HG03066 (cell line): ENCODE measurements at regions not wholly inside any gene's neighbourhood (a gene's known extent, or its start where the extent isn't known, plus 50 kb on each side); places are given as distances from the start of the nearest gene placed in this dataset.

Source experiments
- ATAC-seq: cut with Tn5 transposase; IDR thresholded peaks from one replicate; pipeline ENCODE4 v1.9.1; 2021; ENCODE audit warnings: low read depth; ENCODE audit not compliant: unreplicated experiment

GRCh38 chr5:4212071-4212739, 616.6 kb downstream of the IRX1 start:
- ATAC-seq: no peak

GRCh38 chr5:4212981-4213819, 617.6 kb downstream of the IRX1 start:
- ATAC-seq: no peak

GRCh38 chr5:4215143-4215542, 619.5 kb downstream of the IRX1 start:
- ATAC-seq: no peak

- no peak for ATAC-seq
Observed at GRCh38 chr5:4216142-4216541, 620.5 kb downstream of the IRX1 start.

- ATAC-seq: no peak
Observed at GRCh38 chr5:4220016-4220415, 624.4 kb downstream of the IRX1 start.

GRCh38 chr5:4221048-4221447, 625.4 kb downstream of the IRX1 start:
- no peak for ATAC-seq

- ATAC-seq: no peak
Observed at GRCh38 chr5:4222147-4222546, 626.5 kb downstream of the IRX1 start.

GRCh38 chr5:4222821-4223220, 627.2 kb downstream of the IRX1 start:
- no peak for ATAC-seq

GRCh38 chr5:4225741-4226140, 630.1 kb downstream of the IRX1 start:
- ATAC-seq: no peak

- ATAC-seq: no peak
Observed at GRCh38 chr5:4226565-4226964, 630.9 kb downstream of the IRX1 start.

- ATAC-seq: no peak
Observed at GRCh38 chr5:4228708-4229107, 633.1 kb downstream of the IRX1 start.

GRCh38 chr5:4229414-4230292, 634.0 kb downstream of the IRX1 start:
- ATAC-seq: no peak

- ATAC-seq: no peak
Observed at GRCh38 chr5:4230471-4230785, 634.8 kb downstream of the IRX1 start.

- no peak for ATAC-seq
Observed at GRCh38 chr5:4230786-4231641, 635.4 kb downstream of the IRX1 start.

GRCh38 chr5:4232084-4232483, 636.5 kb downstream of the IRX1 start:
- no peak for ATAC-seq

- ATAC-seq: no peak
Observed at GRCh38 chr5:4233671-4234070, 638.0 kb downstream of the IRX1 start.

- no peak for ATAC-seq
Observed at GRCh38 chr5:4243479-4244264, 648.0 kb downstream of the IRX1 start.

GRCh38 chr5:4244306-4244705, 648.7 kb downstream of the IRX1 start:
- no peak for ATAC-seq

- no peak for ATAC-seq
Observed at GRCh38 chr5:4245076-4245475, 649.4 kb downstream of the IRX1 start.

GRCh38 chr5:4245511-4245910, 649.9 kb downstream of the IRX1 start:
- no peak for ATAC-seq
